ENCODE measurements at regions not wholly inside any gene's neighbourhood (a gene's known extent, or its start where the extent isn't known, plus 50 kb on each side); places are given as distances from the start of the nearest gene placed in this dataset.
"Not testable (repeated sequence)": the region's sequence is repeated elsewhere in the genome, so short reads cannot be mapped to it uniquely, and the experiment has no call there.

GRCh38 chr21:19109694-19110093, 706.1 kb upstream of the TMPRSS15 start:
- no peak overlapping the region for H3K27ac ChIP-seq (ENCODE audit: low read length)
- H3K36me3 ChIP-seq (ENCODE audit: control insufficient read depth, insufficient read depth, low read length): no peaks in the 10 kb centered on the region
- DNase-seq: no peak
- H3K4me1 ChIP-seq (ENCODE audit: control insufficient read depth, insufficient read depth, low read length): no peaks in the 10 kb centered on the region
- 100% methylated on average over 2 of the region's 2 CpGs for WGBS (ENCODE audit: insufficient coverage, low lambda C conversion rate)
- H3K4me3 ChIP-seq (ENCODE audit: low read length): no peak overlapping the region
- H3K9me3 ChIP-seq (ENCODE audit: control insufficient read depth, low read depth, low read length): no peaks in the 10 kb centered on the region
- no peaks in the 10 kb centered on the region for H3K27me3 ChIP-seq (ENCODE audit: control insufficient read depth, insufficient read depth, low read length)

GRCh38 chr21:19119259-19119658, 715.7 kb upstream of the TMPRSS15 start:
- WGBS (ENCODE audit: insufficient coverage, low lambda C conversion rate): no CpG with 5 or more reads among the region's 4 CpGs

GRCh38 chr21:19120591-19120990, 717.0 kb upstream of the TMPRSS15 start:
- Histone ChIP-seq H3K36me3 (ENCODE audit: control insufficient read depth, insufficient read depth, low read length) (no peaks in the 10 kb centered on the region), H3K27me3 (ENCODE audit: control insufficient read depth, insufficient read depth, low read length) (no peaks in the 10 kb centered on the region), H3K27ac (ENCODE audit: low read length) (no peak overlapping the region), H3K4me3 (ENCODE audit: low read length) (no peak overlapping the region), H3K4me1 (ENCODE audit: control insufficient read depth, insufficient read depth, low read length) (no peaks in the 10 kb centered on the region), H3K9me3 (ENCODE audit: control insufficient read depth, low read depth, low read length) (peaks cover 4% of the 10 kb centered on the region)
- no peak for DNase-seq
- WGBS (ENCODE audit: insufficient coverage, low lambda C conversion rate): 80% methylated on average over 2 of the region's 4 CpGs

More at GRCh38 chr21:19119259-19119658, 715.7 kb upstream of the TMPRSS15 start:
- H3K4me3 ChIP-seq (ENCODE audit: low read length); H3K36me3 ChIP-seq (ENCODE audit: control insufficient read depth, insufficient read depth, low read length); H3K9me3 ChIP-seq (ENCODE audit: control insufficient read depth, low read depth, low read length); H3K4me1 ChIP-seq (ENCODE audit: control insufficient read depth, insufficient read depth, low read length); DNase-seq; H3K27ac ChIP-seq (ENCODE audit: low read length); H3K27me3 ChIP-seq (ENCODE audit: control insufficient read depth, insufficient read depth, low read length): not testable (repeated sequence)

- no peak for DNase-seq
- no peaks in the 10 kb centered on the region for H3K36me3 ChIP-seq (ENCODE audit: control insufficient read depth, insufficient read depth, low read length)
- WGBS (ENCODE audit: insufficient coverage, low lambda C conversion rate): no CpG with 5 or more reads among the region's 2 CpGs
- no peaks in the 10 kb centered on the region for H3K27me3 ChIP-seq (ENCODE audit: control insufficient read depth, insufficient read depth, low read length)
- H3K27ac ChIP-seq (ENCODE audit: low read length): no peak overlapping the region
- no peak overlapping the region for H3K4me3 ChIP-seq (ENCODE audit: low read length)
- no peaks in the 10 kb centered on the region for H3K4me1 ChIP-seq (ENCODE audit: control insufficient read depth, insufficient read depth, low read length)
- H3K9me3 ChIP-seq (ENCODE audit: control insufficient read depth, low read depth, low read length): peaks cover 4% of the 10 kb centered on the region
These were observed 718.8 kb upstream of the TMPRSS15 start for GRCh38 chr21:19122356-19122755.

GRCh38 chr21:19123053-19123452, 719.5 kb upstream of the TMPRSS15 start:
- Histone ChIP-seq H3K4me3 (ENCODE audit: low read length) (no peak overlapping the region), H3K27me3 (ENCODE audit: control insufficient read depth, insufficient read depth, low read length) (no peaks in the 10 kb centered on the region), H3K27ac (ENCODE audit: low read length) (no peak overlapping the region), H3K4me1 (ENCODE audit: control insufficient read depth, insufficient read depth, low read length) (no peaks in the 10 kb centered on the region), H3K9me3 (ENCODE audit: control insufficient read depth, low read depth, low read length) (peaks cover 4% of the 10 kb centered on the region), H3K36me3 (ENCODE audit: control insufficient read depth, insufficient read depth, low read length) (no peaks in the 10 kb centered on the region)
- 100% methylated on average over 3 of the region's 5 CpGs for WGBS (ENCODE audit: insufficient coverage, low lambda C conversion rate)
- DNase-seq: no peak

GRCh38 chr21:19123525-19123924, 719.9 kb upstream of the TMPRSS15 start:
- Histone ChIP-seq H3K27me3 (ENCODE audit: control insufficient read depth, insufficient read depth, low read length) (no peaks in the 10 kb centered on the region), H3K4me1 (ENCODE audit: control insufficient read depth, insufficient read depth, low read length) (no peaks in the 10 kb centered on the region), H3K9me3 (ENCODE audit: control insufficient read depth, low read depth, low read length) (peaks cover 4% of the 10 kb centered on the region), H3K36me3 (ENCODE audit: control insufficient read depth, insufficient read depth, low read length) (no peaks in the 10 kb centered on the region), H3K4me3 (ENCODE audit: low read length) (no peak overlapping the region), H3K27ac (ENCODE audit: low read length) (no peak overlapping the region)
- no CpG with 5 or more reads among the region's 2 CpGs for WGBS (ENCODE audit: insufficient coverage, low lambda C conversion rate)
- DNase-seq: no peak

- Histone ChIP-seq H3K4me1 (ENCODE audit: control insufficient read depth, insufficient read depth, low read length) (no peaks in the 10 kb centered on the region), H3K36me3 (ENCODE audit: control insufficient read depth, insufficient read depth, low read length) (no peaks in the 10 kb centered on the region), H3K9me3 (ENCODE audit: control insufficient read depth, low read depth, low read length) (peaks cover 4% of the 10 kb centered on the region), H3K27ac (ENCODE audit: low read length) (no peak overlapping the region), H3K4me3 (ENCODE audit: low read length) (no peak overlapping the region), H3K27me3 (ENCODE audit: control insufficient read depth, insufficient read depth, low read length) (no peaks in the 10 kb centered on the region)
- DNase-seq: no peak
These were observed 721.1 kb upstream of the TMPRSS15 start for GRCh38 chr21:19124691-19125090.

GRCh38 chr21:19130379-19131028, 726.9 kb upstream of the TMPRSS15 start:
- 52% methylated on average over 4 of the region's 6 CpGs for WGBS (ENCODE audit: insufficient coverage, low lambda C conversion rate)

GRCh38 chr21:19141511-19141910, 737.9 kb upstream of the TMPRSS15 start:
- Histone ChIP-seq H3K27me3 (ENCODE audit: control insufficient read depth, insufficient read depth, low read length) (no peaks in the 10 kb centered on the region), H3K36me3 (ENCODE audit: control insufficient read depth, insufficient read depth, low read length) (no peaks in the 10 kb centered on the region), H3K9me3 (ENCODE audit: control insufficient read depth, low read depth, low read length) (no peaks in the 10 kb centered on the region), H3K27ac (ENCODE audit: low read length) (no peak overlapping the region), H3K4me1 (ENCODE audit: control insufficient read depth, insufficient read depth, low read length) (no peaks in the 10 kb centered on the region), H3K4me3 (ENCODE audit: low read length) (no peak overlapping the region)
- no peak for DNase-seq
- no CpG with 5 or more reads among the region's 2 CpGs for WGBS (ENCODE audit: insufficient coverage, low lambda C conversion rate)

More at GRCh38 chr21:19130379-19131028, 726.9 kb upstream of the TMPRSS15 start:
- no peaks in the 10 kb centered on the region for H3K9me3 ChIP-seq (ENCODE audit: control insufficient read depth, low read depth, low read length)
- H3K36me3 ChIP-seq (ENCODE audit: control insufficient read depth, insufficient read depth, low read length): no peaks in the 10 kb centered on the region
- H3K4me1 ChIP-seq (ENCODE audit: control insufficient read depth, insufficient read depth, low read length): no peaks in the 10 kb centered on the region
- DNase-seq: no peak
- H3K27me3 ChIP-seq (ENCODE audit: control insufficient read depth, insufficient read depth, low read length): no peaks in the 10 kb centered on the region
- H3K4me3 ChIP-seq (ENCODE audit: low read length): no peak overlapping the region
- H3K27ac ChIP-seq (ENCODE audit: low read length): no peak overlapping the region

GRCh38 chr21:19145682-19146293, 742.2 kb upstream of the TMPRSS15 start:
- no peaks in the 10 kb centered on the region for H3K9me3 ChIP-seq (ENCODE audit: control insufficient read depth, low read depth, low read length)
- H3K4me3 ChIP-seq (ENCODE audit: low read length): no peak overlapping the region
- no peaks in the 10 kb centered on the region for H3K4me1 ChIP-seq (ENCODE audit: control insufficient read depth, insufficient read depth, low read length)
- DNase-seq: no peak
- WGBS (ENCODE audit: insufficient coverage, low lambda C conversion rate): 100% methylated on average over 1 of the region's 4 CpGs
- no peak overlapping the region for H3K27ac ChIP-seq (ENCODE audit: low read length)
- H3K36me3 ChIP-seq (ENCODE audit: control insufficient read depth, insufficient read depth, low read length): no peaks in the 10 kb centered on the region
- no peaks in the 10 kb centered on the region for H3K27me3 ChIP-seq (ENCODE audit: control insufficient read depth, insufficient read depth, low read length)

- Histone ChIP-seq H3K36me3 (ENCODE audit: control insufficient read depth, insufficient read depth, low read length) (no peaks in the 10 kb centered on the region), H3K27ac (ENCODE audit: low read length) (no peak overlapping the region), H3K27me3 (ENCODE audit: control insufficient read depth, insufficient read depth, low read length) (no peaks in the 10 kb centered on the region), H3K9me3 (ENCODE audit: control insufficient read depth, low read depth, low read length) (no peaks in the 10 kb centered on the region), H3K4me1 (ENCODE audit: control insufficient read depth, insufficient read depth, low read length) (no peaks in the 10 kb centered on the region), H3K4me3 (ENCODE audit: low read length) (no peak overlapping the region)
- DNase-seq: peak; percentile 36 to 66
- no CpG with 5 or more reads among the region's 3 CpGs for WGBS (ENCODE audit: insufficient coverage, low lambda C conversion rate)
These were observed 744.5 kb upstream of the TMPRSS15 start for GRCh38 chr21:19148056-19148455.
